ENCODE measurements at regions not wholly inside any gene's neighbourhood (a gene's known extent, or its start where the extent isn't known, plus 50 kb on each side); places are given as distances from the start of the nearest gene placed in this dataset.

- no peak for DNase-seq
- Histone ChIP-seq H3K9me3 (ENCODE audit: control insufficient read depth in 1 of 2, insufficient read depth in 1 of 2, low read length in 2 of 2) (no peaks in the 10 kb centered on the region), H3K27me3 (ENCODE audit: control insufficient read depth in 1 of 2, insufficient read depth in 2 of 2, low read length in 2 of 2) (no peaks in the 10 kb centered on the region), H3K27ac (ENCODE audit: low read depth in 1 of 2, low read length in 2 of 2) (no peak overlapping the region), H3K4me1 (ENCODE audit: insufficient read depth, low read length) (no peaks in the 10 kb centered on the region), H3K4me3 (ENCODE audit: low read length) (no peak overlapping the region), H3K36me3 (ENCODE audit: insufficient read depth, low read length) (no peaks in the 10 kb centered on the region)
- H3K27ac Mint-ChIP-seq, result no peak overlapping the region
- H3K9me3 Mint-ChIP-seq, result no peaks in the 10 kb centered on the region
- no peak for ATAC-seq (ENCODE audit: poor library complexity)
- no peaks in the 10 kb centered on the region for H3K36me3 Mint-ChIP-seq (ENCODE audit: low read depth)
- ChIA-PET CTCF (no interaction called here), POLR2A (no interaction called here)
- H3K4me3 Mint-ChIP-seq, result no peak overlapping the region
- no peak for TF ChIP-seq CTCF (IDR thresholded peaks at IDR 0.05)
- intact Hi-C loops (cut with DNase I, micrococcal nuclease), result no loop called here
- H3K4me1 Mint-ChIP-seq (ENCODE audit: low read depth), result no peaks in the 10 kb centered on the region
- no peaks in the 10 kb centered on the region for H3K27me3 Mint-ChIP-seq
Observed at GRCh38 chr4:116397291-116397690, 688.1 kb downstream of the TRAM1L1 start.

- intact Hi-C loops (cut with DNase I, micrococcal nuclease), result no loop called here
- TF ChIP-seq CTCF (IDR thresholded peaks at IDR 0.05), result no peak
- no peaks in the 10 kb centered on the region for H3K9me3 Mint-ChIP-seq
Observed at GRCh38 chr4:116395408-116395807, 690.0 kb downstream of the TRAM1L1 start.

GRCh38 chr4:116391020-116391419 is 694.4 kb downstream of the TRAM1L1 start:
- H3K4me3 Mint-ChIP-seq, result no peak overlapping the region
- H3K36me3 Mint-ChIP-seq (ENCODE audit: low read depth), result no peaks in the 10 kb centered on the region
- DNase-seq (no peak), ATAC-seq (ENCODE audit: poor library complexity) (no peak)
- ChIA-PET POLR2A (no interaction called here), CTCF (no interaction called here)
- TF ChIP-seq CTCF (IDR thresholded peaks at IDR 0.05), result no peak
- no peaks in the 10 kb centered on the region for H3K4me1 Mint-ChIP-seq (ENCODE audit: low read depth)
- H3K27ac Mint-ChIP-seq, result no peak overlapping the region
- no peaks in the 10 kb centered on the region for H3K9me3 ChIP-seq (ENCODE audit: control insufficient read depth in 1 of 2, insufficient read depth in 1 of 2, low read length in 2 of 2)
- no peaks in the 10 kb centered on the region for H3K36me3 ChIP-seq (ENCODE audit: insufficient read depth, low read length)
- no peaks in the 10 kb centered on the region for H3K27me3 ChIP-seq (ENCODE audit: control insufficient read depth in 1 of 2, insufficient read depth in 2 of 2, low read length in 2 of 2)
- no peaks in the 10 kb centered on the region for H3K4me1 ChIP-seq (ENCODE audit: insufficient read depth, low read length)
- H3K9me3 Mint-ChIP-seq, result no peaks in the 10 kb centered on the region
- no peak overlapping the region for H3K27ac ChIP-seq (ENCODE audit: low read depth in 1 of 2, low read length in 2 of 2)
- H3K27me3 Mint-ChIP-seq, result no peaks in the 10 kb centered on the region
- H3K4me3 ChIP-seq (ENCODE audit: low read length), result no peak overlapping the region
- intact Hi-C loops (cut with DNase I, micrococcal nuclease), result no loop called here

More at GRCh38 chr4:116395408-116395807, 690.0 kb downstream of the TRAM1L1 start:
- H3K36me3 Mint-ChIP-seq (ENCODE audit: low read depth), result no peaks in the 10 kb centered on the region
- DNase-seq (no peak), ATAC-seq (ENCODE audit: poor library complexity) (no peak)
- no peak overlapping the region for H3K27ac Mint-ChIP-seq
- Histone ChIP-seq H3K4me3 (ENCODE audit: low read length) (no peak overlapping the region), H3K9me3 (ENCODE audit: control insufficient read depth in 1 of 2, insufficient read depth in 1 of 2, low read length in 2 of 2) (no peaks in the 10 kb centered on the region), H3K4me1 (ENCODE audit: insufficient read depth, low read length) (no peaks in the 10 kb centered on the region), H3K36me3 (ENCODE audit: insufficient read depth, low read length) (no peaks in the 10 kb centered on the region), H3K27me3 (ENCODE audit: control insufficient read depth in 1 of 2, insufficient read depth in 2 of 2, low read length in 2 of 2) (no peaks in the 10 kb centered on the region), H3K27ac (ENCODE audit: low read depth in 1 of 2, low read length in 2 of 2) (no peak overlapping the region)
- H3K27me3 Mint-ChIP-seq, result no peaks in the 10 kb centered on the region
- ChIA-PET POLR2A (no interaction called here), CTCF (no interaction called here)
- no peaks in the 10 kb centered on the region for H3K4me1 Mint-ChIP-seq (ENCODE audit: low read depth)
- no peak overlapping the region for H3K4me3 Mint-ChIP-seq
